Fibroblast of gingiva (primary cell): ENCODE measurements at regions not wholly inside any gene's neighbourhood (a gene's known extent, or its start where the extent isn't known, plus 50 kb on each side); places are given as distances from the start of the nearest gene placed in this dataset.
A peak's percentile ranks its signal among the peaks of the same experiment; 100 is the strongest.

Source experiments
- DNase-seq: peaks from one replicate; pipeline ENCODE4 v3.0.0-alpha.2; 2011; ENCODE audit warnings: low read depth

DNA sequence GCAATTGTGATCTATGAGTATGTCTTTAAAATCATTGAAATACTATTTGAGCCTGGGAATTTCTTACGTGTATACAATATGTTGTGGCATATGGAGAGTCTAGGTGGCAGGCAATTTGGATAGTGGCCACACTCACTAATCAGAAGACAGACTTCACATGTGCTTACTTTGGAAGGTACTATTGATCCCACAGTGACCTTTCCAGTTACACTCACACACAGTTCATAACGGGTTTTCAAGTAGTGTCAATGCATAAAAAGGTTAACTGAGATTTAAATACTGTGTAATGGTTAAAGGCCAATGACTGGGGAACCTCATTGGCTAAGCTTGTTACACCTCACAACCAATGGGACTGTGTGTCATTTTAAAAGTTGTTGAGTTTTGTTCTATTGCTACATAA lies 783.2 kb downstream of the RPA4 start:
- DNase-seq: no peak

DNA sequence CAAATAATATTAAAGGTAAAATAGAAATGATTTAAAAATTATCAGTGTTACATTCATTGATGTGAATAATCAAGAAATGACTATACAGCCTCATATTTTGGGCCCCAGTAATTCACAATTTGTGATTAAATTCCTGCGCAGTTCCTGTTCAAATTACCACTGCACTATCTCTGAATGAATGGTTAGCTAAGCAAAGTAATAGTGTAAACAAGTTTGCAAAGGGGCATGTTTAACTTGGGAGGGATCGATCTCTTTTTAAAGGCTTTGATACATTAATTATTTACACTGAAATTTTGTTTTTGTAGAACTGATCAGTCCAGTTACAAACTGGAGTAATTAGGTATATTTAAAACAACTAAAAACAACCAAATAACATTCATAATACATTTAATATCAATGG lies 784.4 kb downstream of the RPA4 start:
- DNase-seq: no peak

DNA sequence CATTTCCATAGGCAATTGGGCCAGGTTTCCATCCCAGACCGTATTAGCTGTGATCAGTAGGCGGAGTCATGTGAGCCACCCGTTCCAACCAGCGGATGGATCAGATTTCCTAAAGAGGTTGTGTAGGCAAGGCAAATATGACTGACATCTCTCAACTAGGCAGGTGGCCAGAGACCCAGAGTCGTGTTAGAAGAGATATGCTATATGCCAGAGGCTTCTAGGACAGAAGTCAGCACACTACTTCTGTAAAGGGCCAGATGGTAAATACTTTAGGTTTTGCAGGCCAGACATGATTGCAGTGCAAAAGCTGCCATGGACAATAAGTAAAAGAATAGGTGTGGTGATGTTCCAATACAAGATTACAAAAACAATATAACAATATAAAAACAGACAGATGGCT lies 788.4 kb downstream of the RPA4 start:
- no peak for DNase-seq

DNA sequence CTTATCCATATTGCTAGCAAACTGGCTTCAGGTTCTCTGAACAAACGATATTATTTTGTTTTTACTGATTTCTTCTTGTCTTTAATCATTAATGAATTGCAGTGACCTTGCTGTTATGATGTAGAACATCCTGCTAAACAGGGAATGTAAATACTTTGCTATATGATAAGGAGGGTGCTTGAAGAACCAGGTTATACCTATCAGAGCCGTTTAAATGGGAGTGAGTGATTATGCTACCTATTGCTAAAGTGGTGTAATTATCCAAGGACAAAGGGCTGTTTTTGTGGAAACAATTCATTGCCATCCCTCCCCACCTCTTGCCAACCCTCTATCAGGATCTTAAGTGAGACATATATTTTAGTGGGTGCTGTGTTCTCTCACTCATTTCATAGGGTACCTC lies 788.9 kb downstream of the RPA4 start:
- DNase-seq: no peak

DNA sequence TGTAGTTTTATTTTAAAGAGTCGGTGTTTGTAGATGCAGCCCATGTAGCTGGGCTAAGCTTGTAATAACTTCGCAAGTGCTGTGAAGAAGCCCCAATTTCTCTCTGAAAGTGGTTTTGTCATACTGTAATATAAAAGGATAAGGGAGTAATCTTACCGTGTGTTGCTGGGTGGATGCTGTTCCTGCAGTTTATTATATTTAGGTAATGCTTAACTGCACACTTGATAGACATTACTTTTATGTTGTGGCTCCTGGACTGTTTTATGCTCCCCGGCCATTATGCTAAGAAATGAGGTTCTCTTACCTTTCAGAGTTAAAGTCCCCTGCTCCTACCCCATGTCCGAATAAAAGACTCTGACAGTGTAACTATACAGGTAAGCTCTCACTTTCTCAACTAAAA lies 789.4 kb downstream of the RPA4 start:
- DNase-seq: no peak

DNA sequence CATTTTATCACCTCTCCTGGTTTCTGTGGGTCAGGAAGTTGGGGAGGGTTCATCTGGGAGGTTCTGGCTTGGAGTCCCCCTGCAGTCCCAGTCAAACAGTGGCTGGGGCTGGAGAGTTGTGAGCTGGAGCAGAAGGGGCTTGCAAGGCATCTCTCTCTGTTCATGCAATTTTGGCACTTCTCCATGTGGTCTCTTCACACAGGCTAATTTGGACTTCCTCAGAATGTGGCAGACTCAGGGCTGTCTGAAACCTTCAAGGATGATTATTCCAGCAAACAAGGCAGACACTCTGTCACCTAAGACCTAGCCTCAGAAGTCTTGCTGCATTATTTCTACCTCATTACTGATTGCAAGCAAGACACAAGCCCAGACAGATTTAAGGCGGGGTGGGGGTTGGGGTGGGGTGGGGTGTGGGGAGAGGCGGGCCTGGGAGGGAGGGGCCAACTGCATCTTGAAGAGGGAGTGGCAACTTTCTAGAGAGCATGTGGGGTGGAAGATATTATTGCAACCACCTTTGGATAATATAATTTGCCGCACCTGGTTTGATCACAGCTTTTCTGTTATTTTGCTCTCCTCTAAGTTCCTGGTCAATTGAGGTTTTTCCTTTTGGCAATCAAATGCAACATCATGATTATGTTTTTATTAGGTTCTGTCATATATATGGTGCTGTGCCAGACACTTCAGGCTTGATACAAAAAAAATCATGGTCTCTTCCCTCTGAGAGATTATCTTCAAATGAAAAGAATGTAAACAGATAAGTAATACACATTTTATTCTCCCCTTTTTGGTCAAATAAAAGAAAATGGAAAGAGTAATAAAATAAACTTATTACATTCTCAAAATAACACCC lies 799.5 kb downstream of the RPA4 start:
- no peak for DNase-seq

DNA sequence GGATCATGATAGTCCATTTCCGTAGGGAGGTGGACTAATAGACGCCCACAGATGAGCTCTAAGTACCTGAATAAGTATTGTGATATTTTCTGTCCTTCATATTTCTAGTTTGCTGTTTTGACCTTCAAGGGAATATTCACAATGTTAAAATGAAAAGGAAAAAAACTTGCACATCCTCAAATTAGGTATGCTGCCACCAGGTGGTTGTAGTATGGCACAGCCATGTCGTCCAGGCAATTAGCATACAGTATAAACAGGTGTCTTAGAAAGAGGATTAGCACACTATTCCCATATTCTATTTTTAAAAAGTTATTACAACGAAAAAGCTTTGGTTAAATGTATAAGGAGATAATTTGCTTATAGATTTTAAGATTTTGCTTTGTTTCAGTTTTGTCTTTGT lies 802.0 kb downstream of the RPA4 start:
- DNase-seq: peak; percentile 12

DNA sequence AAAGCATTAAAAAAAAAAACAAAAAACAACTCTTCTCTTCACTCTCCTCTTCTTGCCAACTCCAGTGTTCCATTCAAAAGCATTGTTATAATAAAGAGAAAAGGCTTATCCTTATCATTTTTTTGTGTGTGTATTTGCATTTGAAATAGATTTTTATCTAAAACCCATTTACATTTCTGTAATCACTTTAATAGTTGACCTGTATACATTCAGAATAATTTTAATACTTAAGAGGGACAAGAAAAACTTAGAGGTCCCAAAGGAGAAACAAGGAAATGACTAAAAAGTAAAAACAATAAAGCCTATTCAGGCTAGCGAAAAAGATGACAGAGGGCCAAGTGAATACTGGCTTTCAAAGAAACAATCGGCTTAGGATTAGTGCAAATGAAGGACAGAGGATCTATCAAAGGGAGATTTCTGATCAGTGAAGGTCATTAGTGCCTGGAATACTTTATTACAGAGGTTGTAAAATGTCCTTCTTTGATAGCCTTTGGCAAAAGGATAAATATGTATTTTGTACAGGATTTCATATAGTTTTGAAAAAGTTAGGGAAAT lies 808.3 kb downstream of the RPA4 start:
- DNase-seq: no peak

DNA sequence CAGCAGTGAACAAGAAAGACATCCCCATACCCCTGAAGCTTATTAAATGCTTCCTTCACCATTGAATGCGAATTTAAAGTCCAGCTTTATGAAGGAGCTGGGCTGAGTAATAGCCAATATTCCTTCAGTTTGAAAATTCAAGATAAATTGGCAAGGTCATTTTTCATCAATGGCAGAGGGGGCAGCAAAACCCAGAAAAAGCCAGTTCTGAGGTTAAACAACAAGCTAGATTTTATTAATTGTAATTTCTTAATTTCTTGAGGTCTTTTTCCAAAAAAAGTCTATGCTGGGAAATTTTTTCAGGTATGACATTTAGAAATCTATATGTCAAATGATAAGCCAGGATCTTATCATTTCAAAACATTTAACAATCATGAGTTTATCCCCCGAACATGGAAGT lies 808.9 kb downstream of the RPA4 start:
- no peak for DNase-seq

DNA sequence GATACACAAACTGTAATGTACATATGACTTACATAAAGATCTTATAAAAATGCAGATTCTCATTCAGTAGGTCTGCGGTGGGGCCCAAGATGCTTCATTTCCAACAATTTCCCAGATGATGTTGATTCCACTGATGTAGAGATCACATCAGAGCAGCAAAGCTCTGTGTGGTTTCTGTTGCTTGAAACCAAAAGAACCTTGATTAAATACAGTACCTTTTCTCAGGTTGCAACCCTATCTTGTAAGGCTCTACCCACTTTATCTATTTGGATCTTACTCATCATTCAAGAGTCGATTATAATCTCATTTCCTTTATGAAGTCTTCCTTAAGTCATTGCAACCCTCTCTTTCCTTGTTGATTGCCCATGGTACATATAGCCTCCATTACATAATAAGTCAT lies 816.8 kb downstream of the RPA4 start:
- DNase-seq: no peak

DNA sequence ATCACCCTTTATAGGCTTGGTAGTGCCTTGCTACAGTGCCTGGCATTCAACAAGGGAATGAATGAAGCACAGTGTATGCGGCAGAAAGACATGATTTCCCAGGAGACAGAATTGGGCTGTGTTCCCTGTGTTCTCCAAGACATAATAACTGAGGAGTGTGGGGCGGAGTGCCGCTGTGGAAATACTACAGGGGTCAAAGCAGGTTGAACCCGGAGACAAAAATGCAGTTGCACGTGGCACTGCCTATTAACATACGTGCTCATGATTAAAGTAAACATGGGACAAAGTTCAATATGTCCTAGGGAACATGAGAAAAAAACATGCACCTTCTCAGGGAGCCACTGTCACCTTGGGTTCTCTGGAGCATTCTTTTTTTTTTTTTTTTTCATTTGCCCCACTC lies 820.8 kb downstream of the RPA4 start:
- DNase-seq: no peak

DNA sequence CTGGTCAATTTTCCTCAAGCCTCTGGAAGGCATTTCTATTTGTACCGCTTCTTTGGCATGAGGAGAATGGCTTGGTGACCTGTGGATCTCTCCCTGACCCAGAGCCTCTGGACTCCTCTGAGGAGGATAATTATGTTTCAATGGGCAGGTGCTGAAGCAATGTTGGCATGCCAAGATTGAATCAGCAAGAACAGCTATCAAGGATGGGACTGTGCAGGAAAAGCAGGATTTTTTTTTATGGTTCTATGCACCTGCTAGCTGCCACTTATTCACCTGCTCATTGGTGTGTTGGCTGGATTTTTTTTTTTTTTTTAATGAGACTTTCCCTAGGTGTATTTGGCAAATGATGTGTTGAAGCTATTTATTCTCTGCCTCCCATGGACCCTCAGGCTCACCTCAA lies 821.2 kb downstream of the RPA4 start:
- no peak for DNase-seq

DNA sequence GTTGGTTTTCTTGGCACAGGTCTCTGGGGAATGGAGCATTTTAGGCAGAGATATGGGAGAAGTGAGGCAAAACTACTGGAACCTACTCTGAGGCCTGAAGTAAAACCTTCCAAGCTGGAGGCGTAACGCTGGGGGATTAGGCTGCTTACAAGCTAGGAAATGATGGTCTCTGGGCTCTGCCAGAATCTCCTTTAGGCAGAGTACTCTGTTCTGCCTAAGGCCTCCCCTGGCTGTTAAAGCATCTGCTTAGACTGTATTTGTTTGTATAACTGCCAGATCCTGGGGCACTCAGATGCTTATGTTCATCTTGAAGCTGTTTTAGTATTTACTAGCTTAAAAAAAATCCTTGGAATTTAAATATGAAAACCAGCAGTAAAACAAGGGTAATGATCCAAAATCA lies 822.2 kb downstream of the RPA4 start:
- peak; percentile 2 for DNase-seq

DNA sequence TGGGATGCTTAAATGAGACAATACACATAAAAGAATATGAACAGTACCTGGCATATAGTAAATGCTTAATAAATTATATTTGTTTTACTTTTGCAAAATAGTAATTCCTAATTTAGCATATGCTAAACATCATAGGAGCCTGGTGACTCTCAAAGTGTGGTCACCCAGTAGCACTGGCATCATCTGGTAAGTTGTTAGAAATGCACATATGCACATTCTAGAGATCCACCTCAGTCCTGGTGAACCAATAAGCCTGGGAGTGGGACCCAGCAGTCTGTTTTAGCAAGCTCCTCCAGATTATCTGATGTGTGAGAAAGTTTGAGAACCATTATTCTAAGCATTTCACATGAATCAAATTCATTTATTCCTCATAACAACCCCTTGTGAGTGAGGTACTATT lies 830.4 kb downstream of the RPA4 start:
- no peak for DNase-seq

DNA sequence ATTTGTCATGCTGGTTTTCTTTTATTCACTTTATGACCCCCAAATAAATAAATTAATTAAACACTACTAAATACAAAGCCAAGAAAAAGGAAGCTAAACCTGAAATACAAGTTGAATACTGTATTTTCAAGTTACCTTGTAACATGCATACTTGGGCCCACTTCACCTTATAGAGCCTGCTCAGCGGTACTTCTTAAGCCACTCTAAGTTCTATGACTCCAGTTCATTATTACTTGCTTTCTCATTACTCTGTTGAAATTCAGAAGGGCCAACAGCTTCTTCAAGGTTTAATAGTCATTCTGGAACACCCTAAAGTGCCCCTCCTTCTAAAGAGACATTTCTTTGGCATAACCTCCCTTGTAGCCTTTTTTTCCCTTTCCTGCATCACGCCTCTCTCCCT lies 844.5 kb downstream of the RPA4 start:
- DNase-seq: no peak

DNA sequence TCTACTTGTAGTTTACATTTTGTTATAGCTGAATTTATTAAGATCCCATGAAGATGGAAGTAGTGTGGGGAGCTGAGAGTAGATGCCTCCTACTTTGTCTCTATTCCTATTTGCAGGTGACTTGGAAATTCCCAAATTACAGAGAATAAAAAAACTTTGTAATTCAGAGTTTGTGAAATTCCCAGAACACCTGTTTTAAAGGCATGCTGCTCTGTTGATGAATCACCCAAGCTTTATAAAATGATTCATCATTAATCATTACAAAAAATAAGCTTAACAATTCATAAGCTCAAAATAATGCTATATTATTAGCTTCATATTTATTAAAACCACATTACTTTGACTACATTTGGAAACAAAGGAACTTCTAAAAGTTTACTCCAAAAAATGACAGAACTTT lies 856.3 kb downstream of the RPA4 start:
- no peak for DNase-seq

DNA sequence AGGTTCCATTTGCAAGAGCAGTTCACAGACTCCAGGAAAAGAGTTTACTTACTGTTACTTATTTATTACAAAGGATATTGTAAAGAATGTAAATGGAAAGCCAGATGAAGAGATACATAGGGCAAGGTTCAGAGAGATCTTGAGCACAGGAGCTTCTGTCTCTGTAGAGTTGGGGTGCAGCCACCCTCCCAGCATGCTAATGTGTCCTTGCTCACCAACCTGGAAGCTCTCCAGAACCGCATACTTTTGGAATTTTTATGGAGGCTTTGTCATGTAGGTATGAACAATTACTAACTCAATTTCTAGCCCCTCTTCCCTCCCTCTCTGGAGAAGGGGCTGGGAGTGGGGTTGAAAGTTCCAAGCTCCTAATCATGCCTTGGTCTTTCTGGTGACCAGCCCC lies 857.2 kb downstream of the RPA4 start:
- DNase-seq: no peak

DNA sequence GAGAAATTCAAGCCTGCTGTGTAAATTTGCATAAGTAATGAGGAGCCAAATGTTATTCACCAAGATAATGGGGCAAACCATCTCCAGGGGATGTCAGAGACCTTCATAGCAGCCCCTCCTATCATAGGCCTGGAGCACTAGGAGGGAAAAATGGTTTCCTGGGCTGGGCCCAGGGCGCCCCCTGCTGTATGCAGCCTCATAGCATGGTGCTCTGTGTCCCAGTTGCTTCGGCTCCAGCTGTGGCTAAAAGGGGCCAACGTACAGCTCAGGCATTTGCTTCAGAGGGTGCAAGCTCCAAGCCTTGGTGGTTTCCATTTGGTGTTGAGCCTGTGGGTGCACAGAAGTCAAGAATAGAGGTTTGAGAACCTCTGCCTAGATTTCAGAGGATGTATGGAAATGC lies 859.3 kb downstream of the RPA4 start:
- DNase-seq: no peak

DNA sequence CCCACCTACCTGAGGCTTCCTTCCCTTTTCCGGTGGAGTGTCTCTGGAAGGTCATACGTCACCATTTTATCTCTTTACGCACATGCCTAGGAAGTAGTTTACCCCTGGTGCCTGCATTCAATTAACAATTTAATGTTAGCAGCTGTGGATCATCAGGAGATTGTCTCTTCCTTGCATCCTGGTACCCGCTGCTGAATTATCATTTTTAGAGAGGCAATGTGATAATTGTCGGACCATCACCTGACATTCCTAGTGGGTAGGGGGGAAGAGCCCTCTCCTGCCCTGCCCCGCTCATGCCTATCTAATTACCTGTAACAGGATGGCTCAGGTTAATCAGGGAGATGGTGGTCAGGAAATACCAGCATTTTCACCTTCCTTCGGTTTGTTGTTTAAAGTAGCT lies 863.6 kb downstream of the RPA4 start:
- no peak for DNase-seq

DNA sequence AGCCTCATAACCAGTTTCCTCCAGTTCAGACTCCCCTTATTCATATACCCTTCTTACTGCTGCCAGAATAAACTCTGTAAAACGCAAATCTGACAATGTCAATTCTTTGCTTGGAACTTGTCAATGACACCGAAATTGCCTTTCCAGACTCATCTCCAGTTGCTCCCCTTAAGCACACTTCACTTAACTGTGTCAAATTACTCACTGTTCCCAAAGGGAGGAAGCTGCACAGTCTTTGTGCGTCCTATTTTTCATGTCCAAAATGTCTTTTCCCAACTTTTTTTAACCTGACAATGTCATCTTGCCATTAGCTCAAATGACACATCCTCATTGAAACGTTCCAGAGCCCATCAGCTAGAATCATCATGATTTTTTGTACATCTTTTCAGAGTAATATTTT lies 867.3 kb downstream of the RPA4 start:
- DNase-seq: no peak

DNA sequence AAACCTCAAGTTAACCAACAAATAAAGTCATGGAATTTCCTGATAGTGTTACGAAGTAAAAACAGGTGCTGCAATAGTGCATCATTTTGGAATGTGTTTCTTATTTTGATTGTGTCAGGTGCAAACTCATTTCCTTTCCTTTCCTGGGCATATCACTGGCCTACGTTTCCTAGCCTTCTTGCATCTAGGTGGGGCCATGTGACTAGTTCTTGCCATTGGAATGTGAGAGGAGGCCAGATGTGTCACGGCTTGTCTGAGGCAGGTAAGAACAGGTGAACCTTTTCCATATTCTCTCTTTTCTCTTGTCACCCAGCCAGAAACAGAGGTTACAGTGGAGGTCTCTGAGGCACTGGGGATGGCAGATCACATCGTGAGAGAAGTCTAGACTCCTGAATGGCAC lies 868.0 kb downstream of the RPA4 start:
- DNase-seq: no peak

DNA sequence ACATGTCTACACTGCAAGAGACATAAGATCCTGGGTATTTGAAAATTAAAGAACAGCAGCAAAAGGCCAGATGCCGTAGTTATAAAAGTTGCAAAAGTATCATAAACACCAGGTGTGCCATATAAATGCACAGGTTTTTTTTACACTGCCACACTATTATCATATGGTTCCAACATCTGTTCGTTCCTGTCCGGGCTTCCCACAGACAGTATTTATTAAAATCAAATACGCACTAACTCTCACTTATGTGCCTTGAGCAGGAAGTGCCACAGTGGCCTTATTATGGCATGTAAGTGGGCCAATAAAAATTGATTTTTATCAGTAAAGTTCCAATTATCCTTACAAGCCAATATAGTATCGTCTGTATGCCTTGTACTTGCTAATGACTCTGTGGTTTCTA lies 873.2 kb downstream of the RPA4 start:
- DNase-seq: no peak

DNA sequence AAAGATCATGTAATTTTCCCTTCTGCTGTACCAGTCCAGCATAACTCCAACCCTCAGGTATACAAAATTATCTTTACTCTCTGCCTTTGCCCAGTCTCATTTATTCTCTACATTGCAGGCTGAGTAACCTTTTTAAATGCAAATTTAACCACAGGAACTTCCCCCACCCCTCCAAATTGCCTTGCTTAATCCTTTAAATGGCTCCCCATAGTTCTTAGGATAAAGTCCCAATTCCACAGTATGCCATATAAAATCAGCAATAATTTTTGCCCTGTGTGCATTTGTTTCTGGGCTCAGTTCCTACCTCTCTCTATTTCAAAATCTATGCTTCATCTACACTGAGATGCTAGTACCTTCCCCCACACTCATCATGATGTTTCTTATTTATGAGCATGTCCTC lies 879.7 kb downstream of the RPA4 start:
- no peak for DNase-seq

DNA sequence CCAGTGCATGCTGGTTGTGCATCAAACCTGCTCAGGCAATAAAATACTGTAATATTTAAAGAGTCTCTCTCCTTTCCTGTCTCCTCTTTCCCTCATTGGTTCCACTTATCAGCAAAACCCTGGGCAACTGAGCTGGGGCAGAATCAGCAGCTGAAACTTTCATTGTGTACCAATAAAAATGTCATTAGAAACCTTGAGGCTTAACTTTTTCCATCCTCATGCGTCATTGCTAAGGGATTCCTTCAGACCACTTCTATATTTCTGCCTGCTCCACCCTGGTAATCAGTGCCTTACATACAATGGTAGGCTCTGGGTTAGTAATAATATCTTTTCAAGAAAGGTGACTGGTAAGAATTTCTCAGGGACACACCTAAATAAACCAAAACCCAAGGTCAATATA lies 880.3 kb downstream of the RPA4 start:
- no peak for DNase-seq
